ENCODE measurements at regions not wholly inside any gene's neighbourhood (a gene's known extent, or its start where the extent isn't known, plus 50 kb on each side); places are given as distances from the start of the nearest gene placed in this dataset.

- DNase-seq (no peak), ATAC-seq (no peak)
- Mint-ChIP-seq H3K36me3 (ENCODE audit: insufficient read depth) (no peaks in the 10 kb centered on the region), H3K4me1 (ENCODE audit: low read depth) (no peaks in the 10 kb centered on the region), H3K4me3 (no peak overlapping the region), H3K9me3 (peaks cover 3% of the 10 kb centered on the region), H3K27me3 (ENCODE audit: low read depth) (peaks cover 2% of the 10 kb centered on the region)
Measured at GRCh38 chr3:30167541-30168011, 438.8 kb upstream of the TGFBR2 start.

GRCh38 chr3:30169487-30169886 lies 436.9 kb upstream of the TGFBR2 start:
- Mint-ChIP-seq H3K4me3 (no peak overlapping the region), H3K36me3 (ENCODE audit: insufficient read depth) (no peaks in the 10 kb centered on the region), H3K4me1 (ENCODE audit: low read depth) (no peaks in the 10 kb centered on the region), H3K27me3 (ENCODE audit: low read depth) (peaks cover 2% of the 10 kb centered on the region), H3K9me3 (peaks cover 3% of the 10 kb centered on the region)
- DNase-seq (no peak), ATAC-seq (no peak)

DNA sequence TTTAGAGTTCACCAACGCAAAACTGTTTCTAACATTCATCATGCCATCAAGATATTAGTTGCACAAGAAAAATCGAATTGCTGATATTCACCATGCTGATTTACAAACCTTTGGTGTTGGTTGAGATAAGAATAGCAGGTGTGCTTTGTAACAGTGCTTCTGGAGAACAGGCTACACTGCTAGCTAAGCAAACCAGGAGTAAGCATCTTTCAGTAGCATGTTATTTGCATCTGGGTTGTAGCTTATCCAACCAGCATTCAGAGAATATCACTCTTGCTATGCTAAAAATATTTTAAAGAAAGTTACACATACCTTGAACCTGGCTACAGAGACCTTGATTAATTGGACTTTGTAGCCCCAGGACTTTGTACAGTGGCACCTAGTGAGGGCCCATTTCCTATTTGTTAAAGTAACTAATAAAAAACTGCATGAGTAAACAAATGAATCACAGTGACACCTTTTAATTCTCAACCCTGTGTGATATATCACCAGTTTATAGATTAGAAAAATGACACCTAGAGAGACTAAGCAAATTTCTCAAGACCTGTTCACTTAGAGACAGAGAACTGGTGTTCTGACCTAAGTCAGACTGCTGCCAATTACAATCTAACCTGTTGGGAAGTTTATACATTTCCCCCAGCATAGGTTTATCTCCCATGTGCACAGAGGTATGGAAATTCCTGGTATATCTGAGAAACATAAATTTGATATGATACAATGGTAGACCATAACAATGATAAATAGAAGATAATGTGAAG lies 435.5 kb upstream of the TGFBR2 start:
- H3K9me3 Mint-ChIP-seq = peaks cover 2% of the 10 kb centered on the region
- H3K36me3 Mint-ChIP-seq (ENCODE audit: insufficient read depth) = no peaks in the 10 kb centered on the region
- peaks cover 2% of the 10 kb centered on the region for H3K27me3 Mint-ChIP-seq (ENCODE audit: low read depth)
- no peak for ATAC-seq
- no peaks in the 10 kb centered on the region for H3K4me1 Mint-ChIP-seq (ENCODE audit: low read depth)
- DNase-seq = no peak
- H3K4me3 Mint-ChIP-seq = no peak overlapping the region

DNA sequence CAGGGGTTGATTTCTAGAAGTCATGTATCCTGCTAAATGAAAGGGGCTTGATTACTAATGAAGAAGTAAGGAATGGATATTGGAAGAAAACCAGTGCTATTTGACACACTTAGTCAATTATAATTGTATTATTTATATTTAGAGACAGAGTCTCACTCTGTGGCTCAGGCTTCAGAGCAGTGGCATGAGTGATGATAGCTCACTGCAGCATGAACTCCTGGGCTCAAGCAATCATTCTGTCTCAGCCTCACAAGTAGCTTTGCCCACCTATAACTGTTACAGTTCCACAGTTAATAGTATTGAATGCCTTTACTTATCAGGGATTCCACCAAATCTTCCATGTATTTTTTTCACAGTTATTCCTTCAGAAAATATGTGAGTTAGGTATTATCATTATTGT lies 432.0 kb upstream of the TGFBR2 start:
- no peaks in the 10 kb centered on the region for H3K9me3 Mint-ChIP-seq
- DNase-seq = no peak
- peaks cover 2% of the 10 kb centered on the region for H3K27me3 Mint-ChIP-seq (ENCODE audit: low read depth)
- H3K4me3 Mint-ChIP-seq = no peak overlapping the region
- ATAC-seq = no peak
- H3K36me3 Mint-ChIP-seq (ENCODE audit: insufficient read depth) = no peaks in the 10 kb centered on the region
- H3K4me1 Mint-ChIP-seq (ENCODE audit: low read depth) = no peaks in the 10 kb centered on the region

- ATAC-seq (no peak), DNase-seq (no peak)
- Mint-ChIP-seq H3K4me3 (no peak overlapping the region), H3K9me3 (no peaks in the 10 kb centered on the region), H3K27me3 (ENCODE audit: low read depth) (peaks cover 6% of the 10 kb centered on the region), H3K36me3 (ENCODE audit: insufficient read depth) (no peaks in the 10 kb centered on the region), H3K4me1 (ENCODE audit: low read depth) (no peaks in the 10 kb centered on the region)
Measured at GRCh38 chr3:30180310-30181177, 425.9 kb upstream of the TGFBR2 start.

DNA sequence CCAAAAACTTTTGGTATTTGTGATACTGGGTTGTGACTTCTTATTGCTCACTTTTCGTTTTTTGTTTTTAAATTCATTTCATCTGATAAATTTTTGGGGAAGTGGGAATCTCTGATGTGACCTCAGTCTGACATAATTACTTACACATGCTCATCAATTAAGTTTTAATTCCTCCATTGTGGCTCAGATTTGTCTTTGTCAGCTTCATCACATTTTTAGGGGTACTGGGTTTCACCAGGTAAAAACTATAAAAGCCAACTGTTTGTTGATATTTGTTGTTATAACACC lies 425.3 kb upstream of the TGFBR2 start:
- ATAC-seq = no peak
- Mint-ChIP-seq H3K36me3 (ENCODE audit: insufficient read depth) (no peaks in the 10 kb centered on the region), H3K4me3 (no peak overlapping the region), H3K9me3 (no peaks in the 10 kb centered on the region), H3K4me1 (ENCODE audit: low read depth) (no peaks in the 10 kb centered on the region), H3K27me3 (ENCODE audit: low read depth) (peaks cover 6% of the 10 kb centered on the region)
- DNase-seq = no peak

DNA sequence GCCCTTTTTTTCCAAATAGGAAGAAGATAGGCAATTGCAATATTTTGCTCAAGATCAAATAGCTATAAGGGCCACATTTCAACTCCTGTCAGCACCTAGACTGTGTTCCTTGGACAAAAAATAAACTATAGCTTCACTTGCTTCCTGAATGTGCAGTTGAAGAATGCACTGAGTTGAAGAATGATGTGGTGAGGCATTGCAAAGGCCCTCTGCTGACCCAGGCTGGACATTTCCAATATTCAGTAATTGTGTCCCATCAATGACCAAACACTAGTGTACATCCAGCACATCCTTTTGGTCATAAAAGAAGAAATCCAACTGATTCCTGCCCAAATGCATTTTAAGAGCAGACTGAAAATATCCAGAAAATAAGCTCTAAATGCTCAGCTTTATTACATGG lies 424.8 kb upstream of the TGFBR2 start:
- DNase-seq (no peak), ATAC-seq (no peak)
- Mint-ChIP-seq H3K9me3 (no peaks in the 10 kb centered on the region), H3K4me1 (ENCODE audit: low read depth) (no peaks in the 10 kb centered on the region), H3K36me3 (ENCODE audit: insufficient read depth) (no peaks in the 10 kb centered on the region), H3K27me3 (ENCODE audit: low read depth) (peaks cover 9% of the 10 kb centered on the region), H3K4me3 (no peak overlapping the region)

- Mint-ChIP-seq H3K36me3 (ENCODE audit: insufficient read depth) (no peaks in the 10 kb centered on the region), H3K9me3 (no peaks in the 10 kb centered on the region), H3K27me3 (ENCODE audit: low read depth) (peaks cover 17% of the 10 kb centered on the region), H3K4me1 (ENCODE audit: low read depth) (no peaks in the 10 kb centered on the region), H3K4me3 (no peak overlapping the region)
- DNase-seq (no peak), ATAC-seq (no peak)
Measured at GRCh38 chr3:30183421-30183820, 423.0 kb upstream of the TGFBR2 start.

DNA sequence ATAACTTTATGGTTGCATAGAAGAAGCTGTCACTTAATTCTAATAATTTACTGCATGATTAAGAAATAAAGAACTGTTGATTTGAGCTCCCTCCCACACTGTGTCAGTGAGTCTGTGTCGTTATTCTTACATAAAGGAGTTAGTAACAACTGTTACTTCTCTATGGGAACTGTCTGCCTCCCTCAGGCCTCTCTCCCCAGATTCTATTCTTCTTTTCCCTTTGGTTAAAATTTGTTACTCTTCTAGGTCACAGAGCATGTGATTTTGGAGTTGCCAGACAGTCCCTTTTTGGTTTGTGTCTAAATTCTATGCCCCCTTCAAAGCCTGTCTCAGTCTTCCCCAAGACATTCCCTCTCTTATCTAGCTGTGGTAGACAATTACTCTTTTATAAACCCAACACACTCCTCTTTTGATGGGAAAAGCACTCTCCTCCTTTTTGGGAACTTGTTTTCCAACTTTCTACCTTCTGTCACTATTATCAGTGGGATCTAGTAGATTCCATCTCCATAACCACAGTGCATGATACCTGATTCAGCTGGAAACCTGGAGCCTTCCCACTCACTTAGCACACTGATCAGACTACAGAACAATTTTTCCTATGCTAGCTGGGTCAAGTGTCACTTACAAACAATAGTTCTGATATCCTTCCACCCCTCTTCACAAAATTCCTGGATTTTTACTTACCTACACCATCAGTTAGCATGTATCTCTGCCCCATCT lies 422.1 kb upstream of the TGFBR2 start:
- no peaks in the 10 kb centered on the region for H3K4me1 Mint-ChIP-seq (ENCODE audit: low read depth)
- no peak for ATAC-seq
- H3K4me3 Mint-ChIP-seq = no peak overlapping the region
- H3K27me3 Mint-ChIP-seq (ENCODE audit: low read depth) = peaks cover 17% of the 10 kb centered on the region
- no peak for DNase-seq
- no peaks in the 10 kb centered on the region for H3K9me3 Mint-ChIP-seq
- H3K36me3 Mint-ChIP-seq (ENCODE audit: insufficient read depth) = no peaks in the 10 kb centered on the region

DNA sequence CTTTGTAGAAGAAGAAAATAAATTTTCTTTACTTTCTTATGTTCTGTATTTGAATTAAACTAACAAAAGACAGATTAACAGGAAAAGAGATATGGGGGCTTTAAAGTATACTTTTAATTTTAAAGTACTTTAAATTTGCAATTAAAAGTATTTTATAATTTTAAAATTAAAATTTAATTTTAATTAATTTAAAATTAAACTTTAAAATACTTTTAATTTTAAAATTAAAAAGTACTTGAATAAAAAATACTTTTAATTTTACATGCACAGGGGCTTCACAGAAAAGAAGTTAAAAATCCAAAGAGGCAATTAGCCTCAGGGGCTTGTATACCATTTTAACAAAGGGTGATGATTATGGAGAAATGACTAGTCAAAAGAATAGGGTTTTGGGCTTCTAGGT lies 420.5 kb upstream of the TGFBR2 start:
- Mint-ChIP-seq H3K9me3 (no peaks in the 10 kb centered on the region), H3K4me1 (ENCODE audit: low read depth) (no peaks in the 10 kb centered on the region), H3K4me3 (no peak overlapping the region), H3K27me3 (ENCODE audit: low read depth) (peaks cover 17% of the 10 kb centered on the region), H3K36me3 (ENCODE audit: insufficient read depth) (no peaks in the 10 kb centered on the region)
- ATAC-seq (no peak), DNase-seq (no peak)

GRCh38 chr3:30186741-30187219 lies 419.6 kb upstream of the TGFBR2 start:
- Mint-ChIP-seq H3K27me3 (ENCODE audit: low read depth) (peaks cover 13% of the 10 kb centered on the region), H3K4me3 (no peak overlapping the region), H3K4me1 (ENCODE audit: low read depth) (no peaks in the 10 kb centered on the region), H3K36me3 (ENCODE audit: insufficient read depth) (no peaks in the 10 kb centered on the region), H3K9me3 (no peaks in the 10 kb centered on the region)
- DNase-seq = no peak
- ATAC-seq = no peak

DNA sequence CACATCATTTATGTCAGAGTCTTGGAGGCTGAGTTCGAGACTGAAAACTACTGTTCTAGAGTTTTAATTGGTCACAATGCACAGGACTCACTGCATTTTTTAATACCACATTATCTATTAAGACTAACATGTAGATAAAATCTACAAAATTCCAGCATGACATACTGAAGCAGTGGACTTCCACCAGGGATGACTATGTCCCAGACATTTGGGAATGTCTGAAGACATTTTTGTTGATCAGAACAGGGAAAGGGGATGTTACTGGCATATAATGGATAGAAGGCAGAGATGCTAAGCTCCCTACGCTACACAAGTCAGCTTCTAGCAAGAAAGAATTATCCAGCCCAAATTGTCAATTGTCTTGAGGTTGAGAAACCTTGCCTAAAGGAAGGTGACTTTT lies 419.0 kb upstream of the TGFBR2 start:
- H3K9me3 Mint-ChIP-seq = no peaks in the 10 kb centered on the region

DNA sequence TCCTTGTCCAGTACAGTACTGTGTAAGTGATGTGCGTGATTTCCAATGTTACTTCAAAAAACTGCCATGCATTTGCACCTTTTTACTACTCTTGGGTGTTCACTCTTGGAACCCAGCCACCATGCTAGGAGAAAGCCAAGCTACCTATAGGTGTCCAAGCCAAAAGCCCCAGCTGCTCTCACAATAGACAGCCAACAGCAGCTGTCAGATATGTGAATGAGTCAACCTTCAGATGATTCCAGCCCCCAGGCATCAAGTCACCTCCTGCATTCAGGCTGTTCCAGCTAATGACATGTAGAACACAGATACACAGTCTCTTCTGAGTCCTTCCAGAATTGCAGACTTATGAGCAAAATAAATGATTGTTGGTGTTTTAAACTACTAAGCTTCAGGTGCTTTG lies 417.7 kb upstream of the TGFBR2 start:
- DNase-seq (no peak), ATAC-seq (no peak)
- Mint-ChIP-seq H3K9me3 (no peaks in the 10 kb centered on the region), H3K27me3 (ENCODE audit: low read depth) (peaks cover 10% of the 10 kb centered on the region), H3K4me1 (ENCODE audit: low read depth) (no peaks in the 10 kb centered on the region), H3K4me3 (no peak overlapping the region), H3K36me3 (ENCODE audit: insufficient read depth) (no peaks in the 10 kb centered on the region)

More for the DNA sequence above, 419.0 kb upstream of the TGFBR2 start:
- no peaks in the 10 kb centered on the region for H3K36me3 Mint-ChIP-seq (ENCODE audit: insufficient read depth)
- H3K4me1 Mint-ChIP-seq (ENCODE audit: low read depth) = no peaks in the 10 kb centered on the region
- H3K27me3 Mint-ChIP-seq (ENCODE audit: low read depth) = peaks cover 11% of the 10 kb centered on the region
- ATAC-seq = no peak
- no peak overlapping the region for H3K4me3 Mint-ChIP-seq
- no peak for DNase-seq

GRCh38 chr3:30189900-30190299 lies 416.5 kb upstream of the TGFBR2 start:
- Mint-ChIP-seq H3K9me3 (no peaks in the 10 kb centered on the region), H3K27me3 (ENCODE audit: low read depth) (peaks cover 10% of the 10 kb centered on the region), H3K4me1 (ENCODE audit: low read depth) (no peaks in the 10 kb centered on the region), H3K36me3 (ENCODE audit: insufficient read depth) (no peaks in the 10 kb centered on the region), H3K4me3 (no peak overlapping the region)
- ATAC-seq (no peak), DNase-seq (no peak)

Measured in activated T-cell treated with anti-CD3 and anti-CD28 coated beads, Interleukin-2, amount 50 U/mL, for 4 hours (primary cell).